Bronchial epithelial cell (primary cell): ENCODE measurements at regions not wholly inside any gene's neighbourhood (a gene's known extent, or its start where the extent isn't known, plus 50 kb on each side); places are given as distances from the start of the nearest gene placed in this dataset.
A peak's percentile ranks its signal among the peaks of the same experiment; 100 is the strongest.

Experiments used
- DNase-seq: peaks from one replicate; pipeline ENCODE4 v3.0.0-alpha.2; 2010; ENCODE audit warnings: low read depth
- FAIRE-seq: peaks from 2 replicates; lab custom pipeline; 2011; peaks lifted over from hg19 to GRCh38; lab: Jason Lieb, UNC
- H3K27me3 ChIP-seq: 2 replicates; pipeline ENCODE4 v1.5.1; 2011; ENCODE audit warnings: low read length; ENCODE audit not compliant: control insufficient read depth, insufficient read depth
- H3K36me3 ChIP-seq: 2 replicates; pipeline ENCODE4 v1.5.1; 2011; ENCODE audit warnings: low read length; ENCODE audit not compliant: control insufficient read depth, insufficient read depth
- H3K4me3 ChIP-seq: 2 replicates; pipeline ENCODE4 v1.5.1; 2011; ENCODE audit warnings: mild to moderate bottlenecking, low read depth, low read length, control low read depth
- TF ChIP-seq, protein P1 (sequence below): IDR thresholded peaks from 2 replicates; pipeline ENCODE4 v1.5.1; 2011; ENCODE audit warnings: mild to moderate bottlenecking, moderate library complexity, low read length, control low read depth, inconsistent platforms; ENCODE audit not compliant: insufficient read depth, severe bottlenecking

DNA sequence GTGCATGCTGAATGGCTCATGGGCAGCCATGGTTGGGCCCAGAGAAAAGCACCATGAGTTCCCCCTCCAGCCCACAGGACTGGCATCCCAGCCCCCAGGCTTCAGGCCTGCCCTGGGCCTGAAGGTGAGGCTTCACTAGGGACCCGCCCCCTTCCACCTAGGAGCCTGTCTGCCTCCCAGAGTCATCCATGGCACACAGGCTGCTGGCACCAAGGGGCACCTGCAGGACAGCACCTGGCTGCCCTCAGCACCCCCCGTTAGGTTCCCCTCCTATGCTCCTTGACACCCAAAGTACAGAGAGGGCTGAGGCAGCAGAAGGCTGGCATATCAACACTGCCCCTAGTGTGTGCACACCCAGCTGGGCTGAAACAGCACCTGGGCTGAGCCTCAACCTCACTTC lies 566.7 kb upstream of the PCDH7 start:
- Histone ChIP-seq H3K4me3 (no peak overlapping the region), H3K36me3 (no peaks in the 10 kb centered on the region), H3K27me3 (no peaks in the 10 kb centered on the region)
- TF ChIP-seq, protein P1, sequence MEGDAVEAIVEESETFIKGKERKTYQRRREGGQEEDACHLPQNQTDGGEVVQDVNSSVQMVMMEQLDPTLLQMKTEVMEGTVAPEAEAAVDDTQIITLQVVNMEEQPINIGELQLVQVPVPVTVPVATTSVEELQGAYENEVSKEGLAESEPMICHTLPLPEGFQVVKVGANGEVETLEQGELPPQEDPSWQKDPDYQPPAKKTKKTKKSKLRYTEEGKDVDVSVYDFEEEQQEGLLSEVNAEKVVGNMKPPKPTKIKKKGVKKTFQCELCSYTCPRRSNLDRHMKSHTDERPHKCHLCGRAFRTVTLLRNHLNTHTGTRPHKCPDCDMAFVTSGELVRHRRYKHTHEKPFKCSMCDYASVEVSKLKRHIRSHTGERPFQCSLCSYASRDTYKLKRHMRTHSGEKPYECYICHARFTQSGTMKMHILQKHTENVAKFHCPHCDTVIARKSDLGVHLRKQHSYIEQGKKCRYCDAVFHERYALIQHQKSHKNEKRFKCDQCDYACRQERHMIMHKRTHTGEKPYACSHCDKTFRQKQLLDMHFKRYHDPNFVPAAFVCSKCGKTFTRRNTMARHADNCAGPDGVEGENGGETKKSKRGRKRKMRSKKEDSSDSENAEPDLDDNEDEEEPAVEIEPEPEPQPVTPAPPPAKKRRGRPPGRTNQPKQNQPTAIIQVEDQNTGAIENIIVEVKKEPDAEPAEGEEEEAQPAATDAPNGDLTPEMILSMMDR, result no peak
- FAIRE-seq, result no peak
- DNase-seq, result no peak

DNA sequence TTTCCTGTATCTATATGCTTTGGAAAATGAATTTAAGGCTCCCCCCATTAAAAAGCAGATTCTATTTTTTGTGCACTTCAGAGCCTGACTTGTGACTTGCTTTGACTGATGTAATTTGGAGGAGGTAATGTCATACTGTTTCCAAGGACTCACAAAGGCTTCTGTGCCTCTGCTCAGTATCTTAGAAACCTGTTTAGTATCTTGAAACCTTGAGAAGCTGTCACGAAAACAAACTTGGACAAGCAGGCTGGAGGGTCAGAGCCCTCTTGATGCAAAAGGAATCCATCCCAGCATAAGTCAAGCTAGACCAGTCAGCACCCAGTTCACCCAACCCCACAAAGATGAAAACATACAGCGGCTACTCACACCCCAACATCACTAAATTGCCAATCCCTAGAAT lies 560.0 kb upstream of the PCDH7 start:
- H3K36me3 ChIP-seq, result no peaks in the 10 kb centered on the region
- FAIRE-seq (no peak), DNase-seq (no peak)
- H3K4me3 ChIP-seq, result no peak overlapping the region
- TF ChIP-seq, protein P1, result no peak
- H3K27me3 ChIP-seq, result no peaks in the 10 kb centered on the region

DNA sequence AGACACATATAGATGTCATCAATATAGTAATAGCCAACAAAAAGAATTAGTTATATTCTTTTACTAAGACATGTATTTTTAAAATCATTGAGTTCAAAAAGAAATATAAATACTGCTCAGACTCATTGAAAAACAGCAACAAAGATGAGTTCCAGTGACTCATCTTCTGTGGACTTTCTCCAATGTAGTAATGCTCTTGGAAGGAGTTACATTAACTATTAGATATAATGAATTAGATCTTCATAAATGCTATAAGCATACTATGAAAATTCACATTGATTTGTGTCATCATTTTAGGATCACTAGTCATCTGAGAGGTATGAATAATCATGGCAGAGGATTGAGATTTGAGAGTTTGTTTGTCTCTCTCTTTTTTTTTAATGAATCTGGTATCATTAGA lies 547.8 kb upstream of the PCDH7 start:
- H3K4me3 ChIP-seq, result no peak overlapping the region
- no peaks in the 10 kb centered on the region for H3K27me3 ChIP-seq
- no peak for FAIRE-seq
- peak; percentile 34 for DNase-seq
- H3K36me3 ChIP-seq, result no peaks in the 10 kb centered on the region
- TF ChIP-seq, protein P1, result no peak

DNA sequence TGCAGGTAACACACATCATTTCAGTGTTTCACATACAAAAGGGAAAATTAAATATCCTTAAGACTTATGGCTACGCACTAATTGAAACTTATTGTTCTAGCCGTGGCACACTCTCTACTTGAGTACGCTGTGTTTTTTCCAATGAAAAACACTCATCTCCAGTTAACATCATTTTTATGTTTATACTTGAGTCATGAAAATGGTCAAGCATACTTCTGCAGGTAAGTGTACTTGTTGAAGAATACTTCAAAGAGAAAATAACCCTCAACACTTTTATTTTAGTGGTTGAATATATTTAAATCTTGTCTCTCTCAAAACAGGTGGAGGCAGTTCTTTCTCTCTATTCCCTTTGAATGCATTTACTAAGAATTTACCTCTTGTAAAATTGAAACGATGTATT lies 538.7 kb upstream of the PCDH7 start:
- no peak for FAIRE-seq
- DNase-seq, result no peak
- TF ChIP-seq, protein P1, result no peak
- H3K36me3 ChIP-seq, result no peaks in the 10 kb centered on the region
- no peaks in the 10 kb centered on the region for H3K27me3 ChIP-seq
- no peak overlapping the region for H3K4me3 ChIP-seq

DNA sequence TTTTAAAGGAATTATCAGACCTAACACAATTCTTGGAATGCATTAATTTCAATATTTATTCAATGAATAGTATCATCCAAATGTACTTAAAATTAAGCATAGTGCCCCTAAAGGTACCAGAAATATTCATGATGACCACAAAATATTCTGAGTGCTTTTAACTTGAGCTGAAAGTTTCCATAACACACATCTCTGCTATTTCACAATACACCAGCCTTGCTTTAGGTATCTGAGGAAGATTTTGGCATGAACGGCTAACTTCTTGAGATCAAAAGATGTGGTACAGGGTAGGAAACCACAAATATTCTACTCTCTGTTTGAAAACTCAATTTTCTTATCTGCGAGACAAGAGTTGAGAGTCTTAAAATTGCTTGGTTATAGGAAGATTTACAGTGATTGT lies 538.3 kb upstream of the PCDH7 start:
- DNase-seq, result no peak
- no peak for FAIRE-seq
- Histone ChIP-seq H3K36me3 (no peaks in the 10 kb centered on the region), H3K4me3 (no peak overlapping the region), H3K27me3 (no peaks in the 10 kb centered on the region)
- TF ChIP-seq, protein P1, result no peak

DNA sequence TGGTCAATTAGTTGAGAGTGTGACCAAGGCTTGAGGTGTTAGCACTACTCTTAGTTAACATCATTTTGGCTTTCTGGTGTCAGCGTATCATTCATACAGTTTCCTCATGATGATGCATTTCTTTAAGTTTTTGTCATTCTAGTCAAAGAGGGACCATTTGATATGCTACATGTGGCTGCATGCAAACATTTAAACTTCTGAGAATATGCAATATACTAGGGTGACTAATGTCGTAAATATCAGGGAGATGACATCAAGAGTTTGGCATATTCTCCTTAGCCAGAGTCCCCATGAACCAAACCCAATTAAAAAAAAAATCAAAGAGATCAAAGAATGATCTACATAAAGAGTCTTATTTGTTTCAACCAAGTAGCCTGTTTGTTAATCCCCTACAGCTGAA lies 537.4 kb upstream of the PCDH7 start:
- H3K36me3 ChIP-seq, result no peaks in the 10 kb centered on the region
- DNase-seq (peak; percentile 72), FAIRE-seq (no peak)
- H3K27me3 ChIP-seq, result no peaks in the 10 kb centered on the region
- H3K4me3 ChIP-seq, result no peak overlapping the region
- TF ChIP-seq, protein P1, result no peak
